RWPE2 (cell line): ENCODE measurements at regions not wholly inside any gene's neighbourhood (a gene's known extent, or its start where the extent isn't known, plus 50 kb on each side); places are given as distances from the start of the nearest gene placed in this dataset.

Source experiments
- ATAC-seq: fragments of 200-7000 bp; cut with Tn5 transposase; 3 replicates; pipeline ENCODE4 v1.9.1; 2021; ENCODE audit warnings: low read depth
- DNase-seq: peaks from one replicate; pipeline ENCODE4 v3.0.0-alpha.2; 2020; ENCODE audit warnings: low spot score
- H3K27ac ChIP-seq: fragments of 450-650 bp; 2 replicates; pipeline ENCODE4 v1.5.1; 2017; ENCODE audit warnings: mild to moderate bottlenecking; ENCODE audit not compliant: poor library complexity, severe bottlenecking
- H3K27me3 ChIP-seq: fragments of 250-450 bp; sonication (Bioruptor Pico); 2 replicates; pipeline ENCODE4 v1.5.1; 2021; ENCODE audit warnings: mild to moderate bottlenecking, moderate library complexity; ENCODE audit not compliant: insufficient read depth, poor library complexity, severe bottlenecking
- H3K36me3 ChIP-seq: fragments of 250-450 bp; sonication (Bioruptor Pico); 2 replicates; pipeline ENCODE4 v1.5.1; 2020; ENCODE audit warnings: low read depth, mild to moderate bottlenecking, moderate library complexity
- H3K4me1 ChIP-seq: fragments of 250-450 bp; sonication (Bioruptor Pico); 2 replicates; pipeline ENCODE4 v1.5.1; 2021; ENCODE audit warnings: mild to moderate bottlenecking, moderate library complexity; ENCODE audit not compliant: insufficient read depth, poor library complexity, severe bottlenecking
- H3K4me3 ChIP-seq: fragments of 250-450 bp; sonication (Bioruptor Pico); 2 replicates; pipeline ENCODE4 v1.5.1; 2021; ENCODE audit warnings: mild to moderate bottlenecking, moderate library complexity; ENCODE audit not compliant: severe bottlenecking
- H3K9me3 ChIP-seq: fragments of 250-450 bp; sonication (Bioruptor Pico); 2 replicates; pipeline ENCODE4 v1.5.1; 2021; ENCODE audit warnings: mild to moderate bottlenecking, moderate library complexity; ENCODE audit not compliant: severe bottlenecking
- TF ChIP-seq, protein P1 (sequence below): fragments of 450-650 bp; IDR thresholded peaks from one replicate; pipeline ENCODE4 v1.5.1; 2017; ENCODE audit warnings: mild to moderate bottlenecking, moderate library complexity; ENCODE audit not compliant: poor library complexity, severe bottlenecking

DNA sequence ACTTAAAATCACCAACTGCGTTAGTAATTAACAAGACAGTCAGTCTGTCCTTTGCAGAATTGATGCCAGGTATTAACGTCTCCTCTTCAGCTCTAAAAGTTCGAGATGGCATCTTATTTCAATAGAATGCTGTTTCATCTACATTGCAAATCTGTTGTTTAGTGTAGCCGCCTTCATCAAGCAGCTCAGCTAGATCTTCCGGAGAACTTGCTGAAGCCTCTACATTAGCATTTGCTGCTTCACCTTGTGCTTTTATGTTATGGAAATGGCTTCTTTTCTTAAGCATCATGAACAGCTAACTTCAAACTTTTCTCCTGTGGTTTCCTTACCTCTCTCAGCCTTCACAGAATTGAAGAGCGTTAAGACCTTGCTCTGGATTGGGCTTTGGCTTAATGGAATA, 95.5 kb upstream of the FAM20C start:
- no peaks in the 10 kb centered on the region for H3K27me3 ChIP-seq
- H3K36me3 ChIP-seq = no peaks in the 10 kb centered on the region
- no peak for DNase-seq
- no peak overlapping the region for H3K27ac ChIP-seq
- TF ChIP-seq, protein P1, sequence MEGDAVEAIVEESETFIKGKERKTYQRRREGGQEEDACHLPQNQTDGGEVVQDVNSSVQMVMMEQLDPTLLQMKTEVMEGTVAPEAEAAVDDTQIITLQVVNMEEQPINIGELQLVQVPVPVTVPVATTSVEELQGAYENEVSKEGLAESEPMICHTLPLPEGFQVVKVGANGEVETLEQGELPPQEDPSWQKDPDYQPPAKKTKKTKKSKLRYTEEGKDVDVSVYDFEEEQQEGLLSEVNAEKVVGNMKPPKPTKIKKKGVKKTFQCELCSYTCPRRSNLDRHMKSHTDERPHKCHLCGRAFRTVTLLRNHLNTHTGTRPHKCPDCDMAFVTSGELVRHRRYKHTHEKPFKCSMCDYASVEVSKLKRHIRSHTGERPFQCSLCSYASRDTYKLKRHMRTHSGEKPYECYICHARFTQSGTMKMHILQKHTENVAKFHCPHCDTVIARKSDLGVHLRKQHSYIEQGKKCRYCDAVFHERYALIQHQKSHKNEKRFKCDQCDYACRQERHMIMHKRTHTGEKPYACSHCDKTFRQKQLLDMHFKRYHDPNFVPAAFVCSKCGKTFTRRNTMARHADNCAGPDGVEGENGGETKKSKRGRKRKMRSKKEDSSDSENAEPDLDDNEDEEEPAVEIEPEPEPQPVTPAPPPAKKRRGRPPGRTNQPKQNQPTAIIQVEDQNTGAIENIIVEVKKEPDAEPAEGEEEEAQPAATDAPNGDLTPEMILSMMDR = no peak
- no peak for ATAC-seq
- H3K4me1 ChIP-seq = peaks cover 31% of the 10 kb centered on the region
- no peak overlapping the region for H3K4me3 ChIP-seq
- H3K9me3 ChIP-seq = peaks cover 2% of the 10 kb centered on the region

DNA sequence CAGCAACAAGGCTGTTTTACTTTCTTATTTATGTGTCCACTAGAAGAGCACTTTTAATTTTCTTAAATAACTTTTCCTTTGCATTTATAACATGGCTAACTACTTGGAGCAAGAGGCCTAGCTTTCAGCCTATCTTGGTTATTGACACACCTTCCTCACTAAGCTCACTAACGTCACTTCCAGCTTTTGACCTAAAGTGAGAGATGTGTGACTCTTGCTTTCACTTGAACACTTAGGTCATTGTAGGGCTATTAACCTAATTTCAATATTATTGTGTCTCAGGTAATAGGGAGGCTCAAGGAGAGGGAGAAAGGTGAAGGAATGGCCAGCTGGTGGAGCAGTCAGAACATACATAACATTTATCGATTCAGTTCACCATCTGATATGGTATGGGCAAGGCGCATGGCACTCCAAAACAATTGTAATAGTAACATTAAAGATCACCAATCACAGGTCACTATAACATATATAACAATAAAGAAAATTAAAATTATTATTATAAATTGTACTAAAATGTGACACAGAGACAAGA, 95.0 kb upstream of the FAM20C start:
- H3K4me1 ChIP-seq = peaks cover 34% of the 10 kb centered on the region
- H3K4me3 ChIP-seq = no peak overlapping the region
- TF ChIP-seq, protein P1 = no peak
- no peak overlapping the region for H3K27ac ChIP-seq
- ATAC-seq = no peak
- H3K27me3 ChIP-seq = no peaks in the 10 kb centered on the region
- H3K9me3 ChIP-seq = peaks cover 2% of the 10 kb centered on the region
- H3K36me3 ChIP-seq = no peaks in the 10 kb centered on the region
- no peak for DNase-seq

DNA sequence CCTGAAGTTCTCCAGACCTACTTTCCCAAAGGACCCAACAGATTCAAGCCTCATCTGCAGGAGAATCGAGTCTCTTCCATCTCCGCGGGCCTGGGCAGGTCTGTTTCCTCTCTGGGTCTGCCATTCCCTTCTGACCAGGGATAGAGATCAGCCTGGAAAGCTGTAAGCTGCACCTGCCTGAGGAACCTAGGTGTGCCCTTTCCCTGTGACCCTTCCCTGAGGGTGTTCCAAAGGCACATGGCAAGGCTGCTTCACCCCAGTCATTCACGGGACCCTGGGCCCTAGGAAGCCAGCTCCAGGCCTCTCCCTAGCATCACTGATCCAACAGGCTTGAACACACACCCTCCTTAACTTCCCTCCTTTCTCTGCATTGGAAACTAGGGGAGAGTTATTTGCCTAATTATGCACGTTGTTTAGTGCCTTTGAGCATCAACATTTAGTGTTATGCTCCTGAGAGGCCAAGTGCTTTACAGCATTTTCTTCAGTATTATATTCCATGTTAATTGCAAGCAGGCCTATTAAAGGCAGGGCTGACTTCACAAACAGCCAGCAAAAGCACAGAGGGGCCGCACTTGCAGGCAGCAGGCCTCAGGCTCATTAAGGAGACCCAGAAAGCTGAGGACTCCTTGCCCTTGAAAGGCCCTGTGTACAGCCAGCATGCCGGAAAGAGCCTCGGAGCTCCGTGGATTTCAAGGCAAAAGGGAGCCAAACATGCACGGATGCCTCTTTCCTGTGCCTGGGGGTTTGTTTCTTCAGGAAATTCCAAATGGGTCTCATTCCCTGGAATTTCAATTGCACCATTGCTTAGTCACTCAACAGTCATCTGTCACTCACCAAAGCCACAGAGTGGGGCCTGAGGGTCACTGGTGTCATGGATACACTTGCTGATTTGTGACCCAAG, 91.0 kb upstream of the FAM20C start:
- TF ChIP-seq, protein P1 = no peak
- no peaks in the 10 kb centered on the region for H3K27me3 ChIP-seq
- no peak overlapping the region for H3K4me3 ChIP-seq
- peaks cover 2% of the 10 kb centered on the region for H3K9me3 ChIP-seq
- ATAC-seq (peak; percentile 88), DNase-seq (no peak)
- no peaks in the 10 kb centered on the region for H3K36me3 ChIP-seq
- peak overlapping the region; percentile 95 for H3K27ac ChIP-seq
- H3K4me1 ChIP-seq = peaks cover 36% of the 10 kb centered on the region

DNA sequence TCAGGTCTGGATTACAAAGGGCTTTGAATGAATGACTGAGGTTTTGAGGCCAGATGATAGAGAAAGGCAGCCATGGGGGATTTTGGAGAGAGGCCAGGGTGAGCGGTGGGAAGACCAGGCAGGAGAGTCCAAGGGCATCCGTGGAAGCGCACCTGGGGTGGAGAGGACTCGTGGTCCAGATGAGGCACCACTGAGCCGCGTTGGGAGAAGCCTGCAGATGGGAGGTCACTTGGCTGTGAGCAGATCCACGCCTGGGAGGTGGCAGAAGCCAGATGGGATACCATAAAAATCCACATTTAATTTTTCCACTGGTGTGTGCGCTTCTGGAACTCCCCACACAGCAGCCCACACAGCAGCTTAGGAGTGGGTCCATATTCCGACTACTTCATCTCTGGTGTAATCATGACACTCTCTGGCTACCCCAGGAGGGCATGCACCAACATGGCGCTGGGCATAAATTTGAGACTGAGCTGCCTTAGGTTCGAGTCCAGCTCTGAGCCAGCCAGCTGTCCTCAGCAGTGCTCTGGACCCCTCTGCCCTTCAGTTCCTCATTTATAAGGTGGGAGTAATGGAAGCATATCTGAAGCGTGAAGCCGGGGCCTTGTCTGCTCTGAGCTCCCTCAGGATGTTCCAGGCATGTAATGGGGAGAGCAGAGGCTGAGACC, 90.2 kb upstream of the FAM20C start:
- H3K4me1 ChIP-seq = peaks cover 36% of the 10 kb centered on the region
- H3K36me3 ChIP-seq = no peaks in the 10 kb centered on the region
- peak overlapping the region; percentile 95 for H3K27ac ChIP-seq
- no peak for DNase-seq
- TF ChIP-seq, protein P1 = no peak
- no peak overlapping the region for H3K4me3 ChIP-seq
- no peak; the same call in 2 of the 3 replicates for ATAC-seq
- H3K27me3 ChIP-seq = no peaks in the 10 kb centered on the region
- peaks cover 2% of the 10 kb centered on the region for H3K9me3 ChIP-seq
